Fibroblast of lung (primary cell): ENCODE measurements at regions not wholly inside any gene's neighbourhood (a gene's known extent, or its start where the extent isn't known, plus 50 kb on each side); places are given as distances from the start of the nearest gene placed in this dataset.
"Not testable (repeated sequence)": the region's sequence is repeated elsewhere in the genome, so short reads cannot be mapped to it uniquely, and the experiment has no call there.

Source experiments
- EZH2 ChIP-seq: IDR thresholded peaks from 2 replicates; pipeline ENCODE4 v1.5.1; 2012; ENCODE audit warnings: low read length, control low read depth, mild to moderate bottlenecking; ENCODE audit errors: missing control alignments
- TF ChIP-seq, protein P1 (sequence below), 2 donors: IDR thresholded peaks in 1 of 2; conservative IDR thresholded peaks in 1 of 2; 1 replicate in 1 of 2; 2 replicates in 1 of 2; pipeline ENCODE4 v1.5.1; 2011 to 2012; ENCODE audit warnings: low read length in 2 of 2, control low read depth in 1 of 2, inconsistent platforms in 1 of 2, low read depth in 1 of 2, mild to moderate bottlenecking in 1 of 2

DNA sequence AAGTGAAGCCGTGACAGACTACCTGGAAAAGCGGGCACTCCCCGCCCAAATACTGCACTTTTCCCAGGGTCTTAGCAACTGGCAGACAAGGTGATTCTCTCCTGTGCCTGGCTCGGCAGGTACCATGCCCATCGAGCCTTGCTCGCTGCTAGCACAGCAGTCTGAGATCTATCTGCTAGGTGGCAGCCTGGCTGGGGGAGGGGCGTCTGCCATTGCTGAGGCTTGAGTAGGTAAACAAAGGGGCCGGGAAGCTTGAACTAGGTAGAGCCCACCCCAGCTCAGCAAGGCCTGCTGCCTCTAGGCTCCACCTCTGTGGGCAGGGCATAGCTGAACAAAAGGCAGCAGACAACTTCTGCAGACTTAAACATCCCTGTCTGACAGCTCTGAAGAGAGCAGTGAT, 406.3 kb downstream of the NDFIP2 start:
- TF ChIP-seq, protein P1, sequence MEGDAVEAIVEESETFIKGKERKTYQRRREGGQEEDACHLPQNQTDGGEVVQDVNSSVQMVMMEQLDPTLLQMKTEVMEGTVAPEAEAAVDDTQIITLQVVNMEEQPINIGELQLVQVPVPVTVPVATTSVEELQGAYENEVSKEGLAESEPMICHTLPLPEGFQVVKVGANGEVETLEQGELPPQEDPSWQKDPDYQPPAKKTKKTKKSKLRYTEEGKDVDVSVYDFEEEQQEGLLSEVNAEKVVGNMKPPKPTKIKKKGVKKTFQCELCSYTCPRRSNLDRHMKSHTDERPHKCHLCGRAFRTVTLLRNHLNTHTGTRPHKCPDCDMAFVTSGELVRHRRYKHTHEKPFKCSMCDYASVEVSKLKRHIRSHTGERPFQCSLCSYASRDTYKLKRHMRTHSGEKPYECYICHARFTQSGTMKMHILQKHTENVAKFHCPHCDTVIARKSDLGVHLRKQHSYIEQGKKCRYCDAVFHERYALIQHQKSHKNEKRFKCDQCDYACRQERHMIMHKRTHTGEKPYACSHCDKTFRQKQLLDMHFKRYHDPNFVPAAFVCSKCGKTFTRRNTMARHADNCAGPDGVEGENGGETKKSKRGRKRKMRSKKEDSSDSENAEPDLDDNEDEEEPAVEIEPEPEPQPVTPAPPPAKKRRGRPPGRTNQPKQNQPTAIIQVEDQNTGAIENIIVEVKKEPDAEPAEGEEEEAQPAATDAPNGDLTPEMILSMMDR (conservative IDR thresholded peaks at IDR 0.05 in 1 of 2, IDR thresholded peaks at IDR 0.05 in 1 of 2; ENCODE audit: low read depth in 1 of 2, low read length in 2 of 2), result not testable (repeated sequence)
- not testable (repeated sequence) for TF ChIP-seq EZH2
